ENCODE measurements at regions not wholly inside any gene's neighbourhood (a gene's known extent, or its start where the extent isn't known, plus 50 kb on each side); places are given as distances from the start of the nearest gene placed in this dataset.

GRCh38 chr10:128579280-128579865, 453.1 kb upstream of the MKI67 start:
- FAIRE-seq (no peak), DNase-seq (ENCODE audit: low read depth, low spot score) (no peak)
- Histone ChIP-seq H3K4me1 (ENCODE audit: control insufficient read depth, extremely low read depth, insufficient read depth, low read length) (no peaks in the 10 kb centered on the region), H3K9me3 (replicated peaks; ENCODE audit: control insufficient read depth, insufficient read depth, low read length) (no peaks in the 10 kb centered on the region), H3K4me3 (replicated peaks in 1 of 3; ENCODE audit: insufficient read depth in 1 of 3, low read depth in 1 of 3, low read length in 3 of 3) (no peak overlapping the region), H4K20me1 (replicated peaks; ENCODE audit: control insufficient read depth, extremely low read depth, insufficient read depth, low read length) (no peaks in the 10 kb centered on the region), H3K27ac (ENCODE audit: insufficient read depth, low read depth, low read length) (no peak overlapping the region), H3K36me3 (ENCODE audit: control insufficient read depth in 2 of 2, extremely low read depth in 1 of 2, insufficient read depth in 2 of 2, low read length in 2 of 2) (no peaks in the 10 kb centered on the region), H3K27me3 (ENCODE audit: control insufficient read depth in 2 of 2, insufficient read depth in 2 of 2, low read length in 2 of 2) (no peaks in the 10 kb centered on the region), H2AFZ (ENCODE audit: low read depth, low read length) (no peak overlapping the region), H3K4me2 (ENCODE audit: insufficient read depth, low read length) (no peak overlapping the region), H3K9ac (replicated peaks; ENCODE audit: extremely low read depth, insufficient read depth, low read length) (no peak overlapping the region), H3K9me1 (replicated peaks; ENCODE audit: control insufficient read depth, extremely low read depth, insufficient read depth, low read length) (no peaks in the 10 kb centered on the region), H3K79me2 (ENCODE audit: control insufficient read depth, insufficient read depth, low read length) (no peaks in the 10 kb centered on the region)
- no peak for TF ChIP-seq POLR2A (IDR thresholded peaks at IDR 0.05; ENCODE audit: low read depth, low read length)
- no peak for TF ChIP-seq GATA2 (IDR thresholded peaks at IDR 0.05; ENCODE audit: insufficient read depth, insufficient read length, low read depth, low read length)
- no peak for TF ChIP-seq JUN (IDR thresholded peaks at IDR 0.05; ENCODE audit: borderline replicate concordance, insufficient read depth, insufficient read length, low read depth)
- TF ChIP-seq, protein P1, sequence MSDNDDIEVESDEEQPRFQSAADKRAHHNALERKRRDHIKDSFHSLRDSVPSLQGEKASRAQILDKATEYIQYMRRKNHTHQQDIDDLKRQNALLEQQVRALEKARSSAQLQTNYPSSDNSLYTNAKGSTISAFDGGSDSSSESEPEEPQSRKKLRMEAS (IDR thresholded peaks at IDR 0.05; ENCODE audit: insufficient read depth, insufficient read length): no peak
- TF ChIP-seq CTCF (IDR thresholded peaks at IDR 0.05; ENCODE audit: extremely low read depth in 1 of 2, insufficient read depth in 1 of 2, low read depth in 1 of 2, low read length in 2 of 2): no peak
- TF ChIP-seq EZH2 (IDR thresholded peaks at IDR 0.05; ENCODE audit: borderline replicate concordance, low read depth, low read length, severe bottlenecking): no peak
- POLR2A ChIA-PET: no interaction called here
- CTCF ChIA-PET: no interaction called here
- intact Hi-C loops (cut with micrococcal nuclease): no loop called here
- dilution Hi-C loops (cut with MboI; ENCODE audit: extremely low pct_ligation_motif_present, low sequenced_read_pairs): no loop called here
- BruUV-seq (replicated peaks): no TSS peak
